H1 (cell line): ENCODE measurements at regions not wholly inside any gene's neighbourhood (a gene's known extent, or its start where the extent isn't known, plus 50 kb on each side); places are given as distances from the start of the nearest gene placed in this dataset.

ENCODE experiments used
- CTCF ChIA-PET: fragments of 300-600 bp; sonication (Branson Sonifier 250); formaldehyde crosslinking; loops from one replicate; lab custom pipeline; 2021; ENCODE audit not compliant: partially characterized antibody; lab: Charles Lee
- POLR2A ChIA-PET: fragments of 300-600 bp; sonication (Branson Sonifier 250); formaldehyde crosslinking; loops from one replicate; lab custom pipeline; 2021; ENCODE audit warnings: inconsistent platforms; ENCODE audit not compliant: partially characterized antibody; lab: Charles Lee
- DNase-seq, 2 experiments: peaks; one replicate each; pipeline versions ENCODE4 v3.0.0 to v3.0.0-alpha.2; 2010 to 2022; ENCODE audit warnings: low spot score in 2 of 2, low read depth in 1 of 2, mixed read lengths in 1 of 2
- FAIRE-seq: peaks from 2 replicates; lab custom pipeline; 2011; peaks lifted over from hg19 to GRCh38; lab: Jason Lieb, UNC
- H2AFZ ChIP-seq: 2 replicates; pipeline ENCODE4 v1.8.1; 2012; ENCODE audit warnings: low read length, inconsistent platforms
- H2AK5ac ChIP-seq: 2 replicates; pipeline ENCODE4 v1.6.1; 2013; ENCODE audit warnings: low read depth, low read length
- H2BK120ac ChIP-seq: replicated peaks from 2 replicates; pipeline ENCODE3; 2013; ENCODE audit warnings: low read depth, low read length, inconsistent platforms
- H2BK12ac ChIP-seq: 2 replicates; pipeline ENCODE4 v1.6.1; 2013; ENCODE audit warnings: low read depth, low read length
- H2BK15ac ChIP-seq: 2 replicates; pipeline ENCODE4 v1.6.1; 2013; ENCODE audit warnings: low read length
- H2BK20ac ChIP-seq: 2 replicates; pipeline ENCODE4 v1.6.1; 2013; ENCODE audit warnings: low read length
- H2BK5ac ChIP-seq: 2 replicates; pipeline ENCODE4 v1.6.1; 2013; ENCODE audit warnings: low read depth, low read length
- H3K14ac ChIP-seq: 2 replicates; pipeline ENCODE4 v1.6.1; 2013; ENCODE audit warnings: inconsistent platforms; ENCODE audit not compliant: insufficient read length
- H3K18ac ChIP-seq: 2 replicates; pipeline ENCODE4 v1.6.1; 2013; ENCODE audit warnings: low read length; ENCODE audit errors: extremely low read depth
- H3K23ac ChIP-seq: 2 replicates; pipeline ENCODE4 v1.6.1; 2013; ENCODE audit warnings: inconsistent platforms; ENCODE audit not compliant: insufficient read length
- H3K23me2 ChIP-seq: 2 replicates; pipeline ENCODE4 v1.6.1; 2013; ENCODE audit warnings: low read depth, low read length
- H3K27ac ChIP-seq: 2 replicates; pipeline ENCODE4 v1.6.1; 2011; ENCODE audit warnings: low read depth, low read length, inconsistent platforms
- H3K27me3 ChIP-seq, 4 experiments: replicated peaks in 1 of 4; 1 replicate in 1 of 4; 2 replicates in 3 of 4; pipeline versions ENCODE4 v1.6.1 to v1.8.1; 2011 to 2013; ENCODE audit warnings: low read length in 3 of 4, mild to moderate bottlenecking in 3 of 4, inconsistent platforms in 2 of 4, mixed read lengths in 2 of 4, moderate library complexity in 1 of 4; ENCODE audit not compliant: control insufficient read depth in 3 of 4, insufficient read depth in 3 of 4; ENCODE audit errors: extremely low read depth in 1 of 4
- H3K36me3 ChIP-seq, 4 experiments: 2 replicates each; pipeline versions ENCODE4 v1.6.1 to v1.8.1; 2011 to 2013; ENCODE audit warnings: mild to moderate bottlenecking in 4 of 4, low read length in 3 of 4, moderate library complexity in 2 of 4, control low read depth in 1 of 4, inconsistent platforms in 1 of 4; ENCODE audit not compliant: insufficient read depth in 4 of 4, control insufficient read depth in 2 of 4
- H3K4ac ChIP-seq: replicated peaks from 2 replicates; pipeline ENCODE3; 2013; ENCODE audit warnings: low read length, low read depth, mixed read lengths, inconsistent platforms; ENCODE audit not compliant: insufficient read length
- H3K4me1 ChIP-seq, 4 experiments: replicated peaks in 1 of 4; 1 replicate in 1 of 4; 2 replicates in 3 of 4; pipeline versions ENCODE4 v1.6.1 to v1.8.1; 2011 to 2013; ENCODE audit warnings: low read length in 3 of 4, inconsistent platforms in 2 of 4, mixed read lengths in 1 of 4; ENCODE audit not compliant: insufficient read depth in 4 of 4, control insufficient read depth in 3 of 4
- H3K4me2 ChIP-seq, 2 experiments: 2 replicates each; pipeline versions ENCODE4 v1.6.1 to v1.8.1; 2011 to 2013; ENCODE audit warnings: low read depth in 2 of 2, low read length in 2 of 2, control low read depth in 1 of 2, inconsistent platforms in 1 of 2, mild to moderate bottlenecking in 1 of 2; ENCODE audit not compliant: insufficient read depth in 1 of 2
- H3K4me3 ChIP-seq, 4 experiments: fragments of 200-600, 300-600 bp in 1 of 4; sonication (generic), shearing (Covaris generic), sonication (Bioruptor Twin) in 1 of 4; 2 replicates each; pipeline versions ENCODE4 v1.5.1 to v1.8.1; 2011 to 2016; ENCODE audit warnings: low read length in 4 of 4, low read depth in 3 of 4, control low read depth in 2 of 4, inconsistent platforms in 2 of 4, mild to moderate bottlenecking in 2 of 4, mixed read lengths in 1 of 4, moderate library complexity in 1 of 4; ENCODE audit not compliant: insufficient read depth in 2 of 4; ENCODE audit errors: extremely low read depth in 1 of 4
- H3K56ac ChIP-seq: replicated peaks from 2 replicates; pipeline ENCODE3; 2013; ENCODE audit warnings: low read depth, mild to moderate bottlenecking, mixed read lengths, low read length, inconsistent platforms; ENCODE audit not compliant: insufficient read length
- H3K79me1 ChIP-seq: 2 replicates; pipeline ENCODE4 v1.6.1; 2013; ENCODE audit warnings: low read depth, low read length, control low read depth
- H3K79me2 ChIP-seq, 2 experiments: 2 replicates each; pipeline versions ENCODE4 v1.6.1 to v1.8.1; 2012 to 2013; ENCODE audit warnings: low read length in 2 of 2, mild to moderate bottlenecking in 2 of 2, inconsistent platforms in 1 of 2; ENCODE audit not compliant: insufficient read depth in 2 of 2, control insufficient read depth in 1 of 2
- H3K9ac ChIP-seq, 4 experiments: replicated peaks in 1 of 4; 1 replicate in 1 of 4; 2 replicates in 3 of 4; pipeline versions ENCODE4 v1.6.1 to v1.8.1; 2011 to 2013; ENCODE audit warnings: low read depth in 3 of 4, low read length in 3 of 4, control low read depth in 2 of 4, mild to moderate bottlenecking in 2 of 4, moderate library complexity in 2 of 4, inconsistent platforms in 1 of 4; ENCODE audit errors: extremely low read depth in 1 of 4
- H3K9me3 ChIP-seq, 2 experiments: 2 replicates each; pipeline versions ENCODE4 v1.6.1 to v1.8.1; 2012 to 2013; ENCODE audit warnings: mild to moderate bottlenecking in 2 of 2, moderate library complexity in 2 of 2, control low read depth in 1 of 2, inconsistent platforms in 1 of 2, low read depth in 1 of 2, low read length in 1 of 2, mixed read lengths in 1 of 2; ENCODE audit not compliant: insufficient read depth in 2 of 2
- H4K20me1 ChIP-seq, 2 experiments: replicated peaks in 1 of 2; 2 replicates each; pipeline versions ENCODE3 to v1.8.1; 2011 to 2013; ENCODE audit warnings: inconsistent platforms in 2 of 2, low read length in 2 of 2, mild to moderate bottlenecking in 1 of 2; ENCODE audit not compliant: insufficient read depth in 2 of 2, control insufficient read depth in 1 of 2
- H4K5ac ChIP-seq: 2 replicates; pipeline ENCODE4 v1.6.1; 2013; ENCODE audit warnings: low read length, low read depth, mixed read lengths, inconsistent platforms; ENCODE audit not compliant: insufficient read length
- H4K8ac ChIP-seq: 2 replicates; pipeline ENCODE4 v1.8.0; 2013; ENCODE audit warnings: mild to moderate bottlenecking, moderate library complexity, low read length, inconsistent platforms; ENCODE audit not compliant: insufficient read depth; ENCODE audit errors: extremely low read depth
- H4K91ac ChIP-seq: replicated peaks from 2 replicates; pipeline ENCODE3; 2013; ENCODE audit warnings: low read length, mixed read lengths, inconsistent platforms; ENCODE audit not compliant: insufficient read length
- GTF2F1 ChIP-seq: IDR thresholded peaks from 2 replicates; pipeline ENCODE4 v1.6.1; 2012; ENCODE audit warnings: low read depth, low read length, improper control_type of control experiment, borderline replicate concordance
- HDAC2 ChIP-seq, 2 experiments: fragments of 300-600 bp in 1 of 2; sonication (generic) in 1 of 2; IDR thresholded peaks; 2 replicates each; pipeline ENCODE4 v1.6.1; 2011 to 2012; ENCODE audit warnings: low read depth in 2 of 2, low read length in 2 of 2, mild to moderate bottlenecking in 2 of 2, moderate library complexity in 2 of 2, borderline replicate concordance in 1 of 2, inconsistent platforms in 1 of 2
- HDAC6 ChIP-seq: IDR thresholded peaks from one replicate; pipeline ENCODE4 v1.7.1; 2012; ENCODE audit warnings: low read depth, mild to moderate bottlenecking, inconsistent platforms, low read length, moderate library complexity
- POLR2A ChIP-seq, 2 experiments: IDR thresholded peaks; 1 replicate in 1 of 2; 2 replicates in 1 of 2; pipeline ENCODE4 v1.6.1; 2011; ENCODE audit warnings: low read depth in 2 of 2, low read length in 2 of 2, mild to moderate bottlenecking in 2 of 2; ENCODE audit errors: control extremely low read depth in 1 of 2
- POU5F1 ChIP-seq: IDR thresholded peaks from 2 replicates; pipeline ENCODE4 v1.6.1; 2011; ENCODE audit warnings: low read depth, mild to moderate bottlenecking, low read length, moderate library complexity
- SAP30 ChIP-seq: fragments of 300-600 bp; sonication (generic); IDR thresholded peaks from 2 replicates; pipeline ENCODE4 v1.7.1; 2012; ENCODE audit warnings: low read length, moderate library complexity, mild to moderate bottlenecking, inconsistent platforms; ENCODE audit not compliant: insufficient read depth, insufficient replicate concordance
- SIN3A ChIP-seq, 2 experiments: IDR thresholded peaks in 1 of 2; conservative IDR thresholded peaks in 1 of 2; 2 replicates each; pipeline ENCODE4 v1.6.1; 2011 to 2012; ENCODE audit warnings: low read length in 2 of 2, improper control_type of control experiment in 1 of 2, low read depth in 1 of 2, mild to moderate bottlenecking in 1 of 2
- SIX5 ChIP-seq: IDR thresholded peaks from 2 replicates; pipeline ENCODE4 v1.6.1; 2011; ENCODE audit warnings: mild to moderate bottlenecking, low read depth, low read length
- TAF7 ChIP-seq: optimal IDR thresholded peaks from 2 replicates; pipeline ENCODE3; 2011; ENCODE audit warnings: low read depth, mild to moderate bottlenecking, inconsistent platforms, low read length, moderate library complexity, borderline replicate concordance
- TEAD4 ChIP-seq: IDR thresholded peaks from 2 replicates; pipeline ENCODE4 v1.6.1; 2012; ENCODE audit warnings: low read depth, low read length, inconsistent platforms, mixed read lengths
- WGBS, 2 experiments: shearing (Covaris generic) in 1 of 2; methylation state at CpG; one replicate each; pipeline versions ENCODE4 v1.1.6 to v1.1.7; 2013 to 2015; ENCODE audit warnings: low lambda C conversion rate in 2 of 2, mixed read lengths in 2 of 2, inconsistent platforms in 1 of 2, low coverage in 1 of 2, missing lambda C conversion rate in 1 of 2; ENCODE audit not compliant: insufficient replicate concordance in 2 of 2, insufficient coverage in 1 of 2, insufficient read length in 1 of 2; ENCODE audit errors: extremely low coverage in 1 of 2, missing lambda C conversion rate in 1 of 2; 5-methylcytosine and 5-hydroxymethylcytosine counted together

- no peak overlapping the region for H3K9ac ChIP-seq
- H4K5ac ChIP-seq: no peak overlapping the region
- no peaks in the 10 kb centered on the region for H3K36me3 ChIP-seq
- 68% methylated on average over 6 of the region's 6 CpGs; no CpG with 5 or more reads in 1 of the 2 experiments for WGBS, 2 experiments
- ChIA-PET POLR2A (no interaction called here), CTCF (interaction anchor here (1.4 kb wide), 1 partner anchor 100 kb away, joined by 3 read pairs; no protein-coding TSS in a partner anchor)
- no peak overlapping the region for H3K4ac ChIP-seq
- H3K79me2 ChIP-seq: no peaks in the 10 kb centered on the region
- H3K9me3 ChIP-seq: peaks cover 0 to 3% of the 10 kb centered on the region in 2 experiments; a peak in 1 of 4 replicates
- H3K4me1 ChIP-seq: no peaks in the 10 kb centered on the region
- H2AK5ac ChIP-seq: no peak overlapping the region
- no peak overlapping the region for H2BK12ac ChIP-seq
- no peak overlapping the region for H3K14ac ChIP-seq
- H3K27me3 ChIP-seq: no peaks in the 10 kb centered on the region
- H2AFZ ChIP-seq: no peak overlapping the region
- H4K91ac ChIP-seq: no peak overlapping the region
- no peak overlapping the region for H2BK120ac ChIP-seq
- H3K4me3 ChIP-seq: no peak overlapping the region
- no peak overlapping the region for H3K27ac ChIP-seq
- no peak overlapping the region; a peak in 1 of 4 replicates for H3K4me2 ChIP-seq
- FAIRE-seq (peak; percentile 71), DNase-seq (no peak)
- no peak overlapping the region for H2BK5ac ChIP-seq
- H3K23ac ChIP-seq: no peak overlapping the region
- no peak overlapping the region for H3K18ac ChIP-seq
- H3K79me1 ChIP-seq: no peaks in the 10 kb centered on the region
- no peak overlapping the region for H2BK15ac ChIP-seq
- no peak overlapping the region for H3K56ac ChIP-seq
- H4K8ac ChIP-seq: no peak overlapping the region
- H4K20me1 ChIP-seq: no peaks in the 10 kb centered on the region
- H3K23me2 ChIP-seq: no peaks in the 10 kb centered on the region
- no peak overlapping the region for H2BK20ac ChIP-seq
- no peak for TF ChIP-seq SIN3A (conservative IDR thresholded peaks at IDR 0.05 in 1 of 2, IDR thresholded peaks at IDR 0.05 in 1 of 2; ENCODE audit: low read depth in 1 of 2, low read length in 2 of 2)
- 0 out of 4 replicates have a peak, but pooled peaks of 1 of the 2 experiments have one; percentile 40 for TF ChIP-seq HDAC2 (IDR thresholded peaks at IDR 0.05; ENCODE audit: borderline replicate concordance in 1 of 2, low read depth in 2 of 2, low read length in 2 of 2)
- TF ChIP-seq HDAC6: no peak
- no peak for TF ChIP-seq SAP30
- no peak for TF ChIP-seq TAF7
- no peak for TF ChIP-seq POLR2A (IDR thresholded peaks at IDR 0.05; ENCODE audit: control extremely low read depth in 1 of 2, low read depth in 2 of 2, low read length in 2 of 2)
- no peak for TF ChIP-seq SIX5
- no peak for TF ChIP-seq GTF2F1
- TF ChIP-seq POU5F1: peak; percentile 72; the same call in 1 of the 2 replicates
- peak; percentile 77; the same call in 1 of the 2 replicates for TF ChIP-seq TEAD4
Observed at GRCh38 chr5:39670391-39670790, 245.6 kb upstream of the DAB2 start.
